ENCODE measurements at regions not wholly inside any gene's neighbourhood (a gene's known extent, or its start where the extent isn't known, plus 50 kb on each side); places are given as distances from the start of the nearest gene placed in this dataset.

- intact Hi-C loops (cut with DNase I): no loop called here
- Histone ChIP-seq H3K4me3 (no peak overlapping the region), H3K27ac (no peak overlapping the region), H3K36me3 (no peaks in the 10 kb centered on the region), H3K27me3 (no peaks in the 10 kb centered on the region), H3K4me1 (peaks cover 0 to 5% (median 0%) of the 10 kb centered on the region in 4 donors), H3K9me3 (no peaks in the 10 kb centered on the region)
- WGBS (ENCODE audit: insufficient coverage, low coverage, low lambda C conversion rate, missing lambda C conversion rate): 100% methylated on average over 2 of the region's 2 CpGs
- ATAC-seq (no peak), DNase-seq (no peak)
- TF ChIP-seq POLR2A (IDR thresholded peaks at IDR 0.05) (no peak), CTCF (IDR thresholded peaks at IDR 0.05) (no peak)
Measured at GRCh38 chr2:37779611-37780386, 108.4 kb upstream of the CDC42EP3 start.

- TF ChIP-seq POLR2A (IDR thresholded peaks at IDR 0.05) (no peak), CTCF (IDR thresholded peaks at IDR 0.05) (no peak)
- 71% methylated on average over 1 of the region's 2 CpGs for WGBS (ENCODE audit: insufficient coverage, low coverage, low lambda C conversion rate, missing lambda C conversion rate)
- DNase-seq (no peak), ATAC-seq (no peak)
- intact Hi-C loops (cut with DNase I): no loop called here
- no peaks in the 10 kb centered on the region for H3K36me3 ChIP-seq
- H3K4me1 ChIP-seq: peaks cover 0 to 5% (median 0%) of the 10 kb centered on the region in 4 donors
- no peaks in the 10 kb centered on the region for H3K9me3 ChIP-seq
- H3K27ac ChIP-seq: no peak overlapping the region
- H3K4me3 ChIP-seq: no peak overlapping the region
- H3K27me3 ChIP-seq: no peaks in the 10 kb centered on the region
Measured at GRCh38 chr2:37780387-37780676, 108.9 kb upstream of the CDC42EP3 start.

GRCh38 chr2:37781028-37781427 lies 109.6 kb upstream of the CDC42EP3 start:
- no peaks in the 10 kb centered on the region for H3K36me3 ChIP-seq
- no peaks in the 10 kb centered on the region for H3K27me3 ChIP-seq
- TF ChIP-seq CTCF (IDR thresholded peaks at IDR 0.05) (no peak), POLR2A (IDR thresholded peaks at IDR 0.05) (no peak)
- DNase-seq (no peak), ATAC-seq (no peak)
- WGBS (ENCODE audit: insufficient coverage, low coverage, low lambda C conversion rate, missing lambda C conversion rate): 80% methylated on average over 5 of the region's 5 CpGs
- intact Hi-C loops (cut with DNase I): no loop called here
- no peak overlapping the region for H3K27ac ChIP-seq
- H3K4me3 ChIP-seq: no peak overlapping the region
- peaks cover 0 to 5% (median 0%) of the 10 kb centered on the region in 4 donors for H3K4me1 ChIP-seq
- H3K9me3 ChIP-seq: no peaks in the 10 kb centered on the region

GRCh38 chr2:37782155-37782673 lies 110.8 kb upstream of the CDC42EP3 start:
- Histone ChIP-seq H3K36me3 (no peaks in the 10 kb centered on the region), H3K4me1 (peaks cover 0 to 5% (median 0%) of the 10 kb centered on the region in 4 donors), H3K9me3 (no peaks in the 10 kb centered on the region), H3K27ac (no peak overlapping the region), H3K4me3 (no peak overlapping the region), H3K27me3 (no peaks in the 10 kb centered on the region)
- TF ChIP-seq CTCF (IDR thresholded peaks at IDR 0.05) (no peak), POLR2A (IDR thresholded peaks at IDR 0.05) (no peak)
- ATAC-seq: no peak
- intact Hi-C loops (cut with DNase I): no loop called here
- no peak for DNase-seq
- 89% methylated on average over 7 of the region's 8 CpGs for WGBS (ENCODE audit: insufficient coverage, low coverage, low lambda C conversion rate, missing lambda C conversion rate)
